Epithelial cell of esophagus (primary cell): ENCODE measurements at regions not wholly inside any gene's neighbourhood (a gene's known extent, or its start where the extent isn't known, plus 50 kb on each side); places are given as distances from the start of the nearest gene placed in this dataset.

Source experiments
- DNase-seq: peaks from one replicate; pipeline ENCODE4 v3.0.0; 2010; ENCODE audit warnings: low read depth
- H3K4me3 ChIP-seq: 2 replicates; pipeline ENCODE4 v1.5.1; 2011; ENCODE audit warnings: mild to moderate bottlenecking, low read length, control low read depth
- CTCF ChIP-seq: IDR thresholded peaks from 2 replicates; pipeline ENCODE4 v1.5.1; 2011; ENCODE audit warnings: low read depth, mild to moderate bottlenecking, low read length, control low read depth, inconsistent platforms; ENCODE audit not compliant: insufficient read depth; ENCODE audit errors: missing control alignments

- peak; percentile 30 for DNase-seq
- no peak overlapping the region for H3K4me3 ChIP-seq
- TF ChIP-seq CTCF: peak; percentile 15
These were observed 252.8 kb upstream of the SLC7A11 start for GRCh38 chr4:138494931-138495330.

- H3K4me3 ChIP-seq: no peak overlapping the region
- TF ChIP-seq CTCF: no peak
- no peak for DNase-seq
These were observed 252.0 kb upstream of the SLC7A11 start for GRCh38 chr4:138494116-138494515.

- no peak overlapping the region for H3K4me3 ChIP-seq
- no peak for DNase-seq
- TF ChIP-seq CTCF: no peak
These were observed 250.0 kb upstream of the SLC7A11 start for GRCh38 chr4:138492176-138492575.

GRCh38 chr4:138488533-138488932 is 246.4 kb upstream of the SLC7A11 start:
- no peak for TF ChIP-seq CTCF

GRCh38 chr4:138487670-138488069 is 245.5 kb upstream of the SLC7A11 start:
- no peak overlapping the region for H3K4me3 ChIP-seq
- DNase-seq: no peak
- no peak for TF ChIP-seq CTCF

More at GRCh38 chr4:138488533-138488932, 246.4 kb upstream of the SLC7A11 start:
- DNase-seq: peak; percentile 27
- no peak overlapping the region for H3K4me3 ChIP-seq

GRCh38 chr4:138487230-138487629 is 245.1 kb upstream of the SLC7A11 start:
- H3K4me3 ChIP-seq: no peak overlapping the region
- no peak for DNase-seq
- no peak for TF ChIP-seq CTCF

- no peak overlapping the region for H3K4me3 ChIP-seq
- TF ChIP-seq CTCF: no peak
- DNase-seq: no peak
These were observed 243.3 kb upstream of the SLC7A11 start for GRCh38 chr4:138485498-138485897.
